ENCODE measurements at regions not wholly inside any gene's neighbourhood (a gene's known extent, or its start where the extent isn't known, plus 50 kb on each side); places are given as distances from the start of the nearest gene placed in this dataset.

DNA sequence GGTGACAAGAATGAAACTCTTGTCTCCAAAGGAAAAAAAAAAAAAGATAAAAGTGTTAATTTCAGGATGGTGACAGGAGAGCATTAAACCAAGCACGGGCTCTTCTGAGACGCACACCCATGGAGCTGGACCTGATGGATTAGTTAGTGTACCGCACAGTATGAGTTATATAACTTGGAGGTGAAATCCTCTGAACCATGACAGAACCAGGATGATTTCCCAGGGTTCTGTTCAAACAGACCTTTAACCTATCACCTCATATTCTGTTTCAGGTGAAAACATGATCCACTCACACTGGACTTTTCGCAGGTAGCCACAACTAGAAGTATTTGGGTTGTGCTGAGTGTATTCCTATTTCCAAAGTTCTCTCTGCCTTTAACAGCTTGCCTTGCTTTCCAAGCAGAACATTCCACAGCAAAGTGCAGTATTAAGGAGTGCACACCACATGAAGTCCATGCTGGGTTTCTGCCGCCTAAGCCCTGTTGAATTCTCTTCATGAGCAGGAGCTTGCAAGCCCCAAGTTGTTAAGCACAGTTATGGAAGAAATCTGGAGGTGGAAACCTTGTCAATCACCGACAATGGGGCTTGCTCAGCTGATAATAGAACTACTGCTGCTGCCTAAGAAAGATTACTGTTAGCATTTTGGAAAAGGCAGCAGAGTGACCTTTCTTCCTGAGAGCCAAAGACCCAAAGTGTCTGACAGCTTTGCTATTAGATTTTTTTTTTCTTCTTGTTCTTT lies 461.7 kb downstream of the TLE1 start:
- BruUV-seq (replicated peaks) = no TSS peak
- Histone ChIP-seq H3K27ac (ENCODE audit: low read length) (no peak overlapping the region), H3K9me3 (ENCODE audit: control insufficient read depth, insufficient read depth, low read depth, low read length) (no peaks in the 10 kb centered on the region), H3K36me3 (ENCODE audit: control insufficient read depth, insufficient read depth, low read length) (no peaks in the 10 kb centered on the region), H3K4me1 (ENCODE audit: control insufficient read depth, insufficient read depth, low read length) (no peaks in the 10 kb centered on the region), H3K4me3 (ENCODE audit: low read depth in 2 of 2, low read length in 2 of 2) (no peak overlapping the region), H3K27me3 (ENCODE audit: control insufficient read depth, insufficient read depth, low read length) (no peaks in the 10 kb centered on the region)
- no peak for ATAC-seq
- intact Hi-C loops (cut with micrococcal nuclease; ENCODE audit: unreplicated experiment) = no loop called here
- in situ Hi-C loops (cut with HindIII; ENCODE audit: low pct_unique_long_range_greater_than_20kb, low sequenced_read_pairs) = no loop called here
- DNase-seq (ENCODE audit: low read depth, low spot score) = no peak
- TF ChIP-seq POLR2AphosphoS5 (IDR thresholded peaks at IDR 0.05; ENCODE audit: low read depth, low read length) (no peak), SIN3A (IDR thresholded peaks at IDR 0.05; ENCODE audit: borderline replicate concordance, insufficient read depth, low read depth, low read length) (no peak), TCF7L2 (IDR thresholded peaks at IDR 0.05; ENCODE audit: low read depth, low read length) (no peak), CTCF (IDR thresholded peaks at IDR 0.05) (no peak)
- TF ChIP-seq, protein P1, sequence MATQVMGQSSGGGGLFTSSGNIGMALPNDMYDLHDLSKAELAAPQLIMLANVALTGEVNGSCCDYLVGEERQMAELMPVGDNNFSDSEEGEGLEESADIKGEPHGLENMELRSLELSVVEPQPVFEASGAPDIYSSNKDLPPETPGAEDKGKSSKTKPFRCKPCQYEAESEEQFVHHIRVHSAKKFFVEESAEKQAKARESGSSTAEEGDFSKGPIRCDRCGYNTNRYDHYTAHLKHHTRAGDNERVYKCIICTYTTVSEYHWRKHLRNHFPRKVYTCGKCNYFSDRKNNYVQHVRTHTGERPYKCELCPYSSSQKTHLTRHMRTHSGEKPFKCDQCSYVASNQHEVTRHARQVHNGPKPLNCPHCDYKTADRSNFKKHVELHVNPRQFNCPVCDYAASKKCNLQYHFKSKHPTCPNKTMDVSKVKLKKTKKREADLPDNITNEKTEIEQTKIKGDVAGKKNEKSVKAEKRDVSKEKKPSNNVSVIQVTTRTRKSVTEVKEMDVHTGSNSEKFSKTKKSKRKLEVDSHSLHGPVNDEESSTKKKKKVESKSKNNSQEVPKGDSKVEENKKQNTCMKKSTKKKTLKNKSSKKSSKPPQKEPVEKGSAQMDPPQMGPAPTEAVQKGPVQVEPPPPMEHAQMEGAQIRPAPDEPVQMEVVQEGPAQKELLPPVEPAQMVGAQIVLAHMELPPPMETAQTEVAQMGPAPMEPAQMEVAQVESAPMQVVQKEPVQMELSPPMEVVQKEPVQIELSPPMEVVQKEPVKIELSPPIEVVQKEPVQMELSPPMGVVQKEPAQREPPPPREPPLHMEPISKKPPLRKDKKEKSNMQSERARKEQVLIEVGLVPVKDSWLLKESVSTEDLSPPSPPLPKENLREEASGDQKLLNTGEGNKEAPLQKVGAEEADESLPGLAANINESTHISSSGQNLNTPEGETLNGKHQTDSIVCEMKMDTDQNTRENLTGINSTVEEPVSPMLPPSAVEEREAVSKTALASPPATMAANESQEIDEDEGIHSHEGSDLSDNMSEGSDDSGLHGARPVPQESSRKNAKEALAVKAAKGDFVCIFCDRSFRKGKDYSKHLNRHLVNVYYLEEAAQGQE (IDR thresholded peaks at IDR 0.05; ENCODE audit: insufficient read depth in 1 of 2, low read depth in 2 of 2, low read length in 1 of 2) = no peak
- ChIA-PET CTCF (no interaction called here), POLR2A (no interaction called here)

- TF ChIP-seq SIN3A (IDR thresholded peaks at IDR 0.05; ENCODE audit: borderline replicate concordance, insufficient read depth, low read depth, low read length) (no peak), TCF7L2 (IDR thresholded peaks at IDR 0.05; ENCODE audit: low read depth, low read length) (no peak), POLR2AphosphoS5 (IDR thresholded peaks at IDR 0.05; ENCODE audit: low read depth, low read length) (no peak), CTCF (IDR thresholded peaks at IDR 0.05) (no peak)
- TF ChIP-seq, protein P1 (IDR thresholded peaks at IDR 0.05; ENCODE audit: insufficient read depth in 1 of 2, low read depth in 2 of 2, low read length in 1 of 2) = no peak
- no TSS peak for BruUV-seq (replicated peaks)
- intact Hi-C loops (cut with micrococcal nuclease; ENCODE audit: unreplicated experiment) (no loop called here), in situ Hi-C loops (cut with HindIII; ENCODE audit: low pct_unique_long_range_greater_than_20kb, low sequenced_read_pairs) (no loop called here)
- Histone ChIP-seq H3K27ac (ENCODE audit: low read length) (no peak overlapping the region), H3K36me3 (ENCODE audit: control insufficient read depth, insufficient read depth, low read length) (no peaks in the 10 kb centered on the region), H3K27me3 (ENCODE audit: control insufficient read depth, insufficient read depth, low read length) (no peaks in the 10 kb centered on the region), H3K4me1 (ENCODE audit: control insufficient read depth, insufficient read depth, low read length) (no peaks in the 10 kb centered on the region), H3K9me3 (ENCODE audit: control insufficient read depth, insufficient read depth, low read depth, low read length) (no peaks in the 10 kb centered on the region), H3K4me3 (ENCODE audit: low read depth in 2 of 2, low read length in 2 of 2) (no peak overlapping the region)
- no peak for ATAC-seq
- no peak for DNase-seq (ENCODE audit: low read depth, low spot score)
- ChIA-PET POLR2A (no interaction called here), CTCF (interaction anchor here (0.6 kb wide), 1 partner anchor 488 kb away, joined by 3 read pairs; no protein-coding TSS in a partner anchor)
Observed at GRCh38 chr9:81225596-81225995, 463.8 kb downstream of the TLE1 start.

All from Panc1 (cell line).